MM.1S (cell line): ENCODE measurements at regions not wholly inside any gene's neighbourhood (a gene's known extent, or its start where the extent isn't known, plus 50 kb on each side); places are given as distances from the start of the nearest gene placed in this dataset.

Experiments used
- EZH2 ChIP-seq: fragments of 300-600 bp; sonication (generic); optimal IDR thresholded peaks from 2 replicates; pipeline ENCODE3; 2017; ENCODE audit warnings: low read depth, mild to moderate bottlenecking, antibody characterized with exemption, low read length, mixed read lengths
- TF ChIP-seq, protein P1 (sequence below): fragments of 300-600 bp; sonication (generic); IDR thresholded peaks from 2 replicates; pipeline ENCODE4 v1.5.1; 2016; ENCODE audit warnings: antibody characterized with exemption, low read length, mixed read lengths

GRCh38 chr16:6674071-6674470 lies 658.6 kb upstream of the RBFOX1 start:
- TF ChIP-seq, protein P1, sequence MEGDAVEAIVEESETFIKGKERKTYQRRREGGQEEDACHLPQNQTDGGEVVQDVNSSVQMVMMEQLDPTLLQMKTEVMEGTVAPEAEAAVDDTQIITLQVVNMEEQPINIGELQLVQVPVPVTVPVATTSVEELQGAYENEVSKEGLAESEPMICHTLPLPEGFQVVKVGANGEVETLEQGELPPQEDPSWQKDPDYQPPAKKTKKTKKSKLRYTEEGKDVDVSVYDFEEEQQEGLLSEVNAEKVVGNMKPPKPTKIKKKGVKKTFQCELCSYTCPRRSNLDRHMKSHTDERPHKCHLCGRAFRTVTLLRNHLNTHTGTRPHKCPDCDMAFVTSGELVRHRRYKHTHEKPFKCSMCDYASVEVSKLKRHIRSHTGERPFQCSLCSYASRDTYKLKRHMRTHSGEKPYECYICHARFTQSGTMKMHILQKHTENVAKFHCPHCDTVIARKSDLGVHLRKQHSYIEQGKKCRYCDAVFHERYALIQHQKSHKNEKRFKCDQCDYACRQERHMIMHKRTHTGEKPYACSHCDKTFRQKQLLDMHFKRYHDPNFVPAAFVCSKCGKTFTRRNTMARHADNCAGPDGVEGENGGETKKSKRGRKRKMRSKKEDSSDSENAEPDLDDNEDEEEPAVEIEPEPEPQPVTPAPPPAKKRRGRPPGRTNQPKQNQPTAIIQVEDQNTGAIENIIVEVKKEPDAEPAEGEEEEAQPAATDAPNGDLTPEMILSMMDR, result no peak
- no peak for TF ChIP-seq EZH2
